ENCODE measurements at regions not wholly inside any gene's neighbourhood (a gene's known extent, or its start where the extent isn't known, plus 50 kb on each side); places are given as distances from the start of the nearest gene placed in this dataset.

DNA sequence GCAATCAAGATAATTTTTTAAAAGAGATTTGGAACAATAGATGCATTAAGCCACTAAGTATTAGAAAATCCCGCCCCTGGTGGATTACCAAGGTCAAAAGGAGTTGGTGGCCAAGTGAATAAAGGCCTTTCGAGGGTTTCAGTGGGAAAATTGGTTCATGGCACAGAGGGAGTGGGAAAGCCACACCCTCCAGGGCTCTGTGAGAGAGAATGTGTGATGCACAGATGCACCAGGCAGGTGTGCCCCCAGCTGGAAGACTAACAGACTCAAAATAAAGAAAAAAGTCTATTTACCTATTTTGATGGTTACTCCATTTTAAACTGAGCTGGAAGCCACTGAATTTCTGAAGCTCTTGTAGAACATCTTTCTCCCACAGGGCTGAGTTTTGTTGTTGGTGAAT is 278.0 kb downstream of the DRD1 start:
- no peak for TF ChIP-seq GABPA (IDR thresholded peaks at IDR 0.05; ENCODE audit: low read depth)
- H3K4me1 ChIP-seq (ENCODE audit: control insufficient read depth in 1 of 2, insufficient read depth in 2 of 2, low read depth in 1 of 2, low read length in 1 of 2) = no peaks in the 10 kb centered on the region
- ChIA-PET POLR2A (no interaction called here), CTCF (no interaction called here)
- no peaks in the 10 kb centered on the region; the same call in 1 of the 2 replicates for H3K27me3 ChIP-seq (ENCODE audit: insufficient read depth)
- H3K4me3 ChIP-seq (ENCODE audit: low read depth in 2 of 2, low read length in 1 of 2) = no peak overlapping the region
- H3K9me3 ChIP-seq = no peaks in the 10 kb centered on the region
- no peaks in the 10 kb centered on the region for H4K20me1 ChIP-seq (ENCODE audit: insufficient read depth)
- no peak for DNase-seq
- H3K9ac ChIP-seq = no peak overlapping the region
- H3F3A ChIP-seq (replicated peaks; ENCODE audit: insufficient read depth) = no peaks in the 10 kb centered on the region
- H3K27ac ChIP-seq (ENCODE audit: low read depth in 2 of 2, low read length in 1 of 2) = no peak overlapping the region
- 6% methylated on average over 2 of the region's 2 CpGs for WGBS (ENCODE audit: low lambda C conversion rate)
- H3K36me3 ChIP-seq (replicated peaks in 1 of 2; ENCODE audit: control insufficient read depth in 1 of 2, insufficient read depth in 2 of 2, low read length in 1 of 2) = no peaks in the 10 kb centered on the region
- no peak overlapping the region for H3K4me2 ChIP-seq
- no peaks in the 10 kb centered on the region for H3K9me2 ChIP-seq
- H3K79me2 ChIP-seq (ENCODE audit: insufficient read depth) = no peaks in the 10 kb centered on the region
- no peak overlapping the region for H2AFZ ChIP-seq (ENCODE audit: low read depth)

DNA sequence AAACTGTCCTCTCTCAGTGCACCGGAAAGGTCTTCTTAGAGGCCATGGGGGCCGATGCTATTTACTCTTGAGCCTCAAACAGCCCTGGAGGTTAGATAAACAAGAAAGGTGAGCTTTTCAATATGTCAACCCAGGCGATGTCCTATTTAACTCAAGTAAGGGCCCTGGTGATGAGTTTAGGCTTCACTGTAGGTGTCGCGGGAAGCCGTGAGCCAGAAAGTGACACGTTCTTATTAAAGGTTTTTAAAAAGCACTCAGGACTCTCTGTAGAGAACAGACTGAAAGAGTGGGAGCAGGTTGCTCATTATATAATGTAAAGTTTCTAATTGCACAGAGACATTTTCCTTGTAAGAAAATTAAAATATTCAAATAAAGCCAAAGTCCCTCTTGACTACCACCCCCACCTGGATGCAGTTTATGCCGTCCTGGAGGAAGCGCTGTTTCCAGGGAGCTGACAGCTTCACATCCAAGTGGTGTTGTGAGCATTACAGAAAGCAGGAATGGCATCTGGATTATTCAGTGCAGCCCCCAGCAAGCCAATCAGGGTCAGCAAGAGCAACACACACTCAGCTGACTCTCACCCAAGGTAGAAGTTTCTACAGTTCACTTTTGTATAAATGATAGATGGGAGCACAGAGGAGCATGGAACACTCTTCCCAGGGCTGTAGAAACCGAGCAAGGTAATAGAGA is 280.3 kb downstream of the DRD1 start:
- no peak overlapping the region for H3K4me3 ChIP-seq (ENCODE audit: low read depth in 2 of 2, low read length in 1 of 2)
- no peak overlapping the region for H3K9ac ChIP-seq
- CTCF ChIA-PET = no interaction called here
- no peaks in the 10 kb centered on the region for H4K20me1 ChIP-seq (ENCODE audit: insufficient read depth)
- no peak for TF ChIP-seq EZH2phosphoT487 (IDR thresholded peaks at IDR 0.05; ENCODE audit: borderline replicate concordance, low read depth)
- TF ChIP-seq, protein P1, sequence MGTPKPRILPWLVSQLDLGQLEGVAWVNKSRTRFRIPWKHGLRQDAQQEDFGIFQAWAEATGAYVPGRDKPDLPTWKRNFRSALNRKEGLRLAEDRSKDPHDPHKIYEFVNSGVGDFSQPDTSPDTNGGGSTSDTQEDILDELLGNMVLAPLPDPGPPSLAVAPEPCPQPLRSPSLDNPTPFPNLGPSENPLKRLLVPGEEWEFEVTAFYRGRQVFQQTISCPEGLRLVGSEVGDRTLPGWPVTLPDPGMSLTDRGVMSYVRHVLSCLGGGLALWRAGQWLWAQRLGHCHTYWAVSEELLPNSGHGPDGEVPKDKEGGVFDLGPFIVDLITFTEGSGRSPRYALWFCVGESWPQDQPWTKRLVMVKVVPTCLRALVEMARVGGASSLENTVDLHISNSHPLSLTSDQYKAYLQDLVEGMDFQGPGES (IDR thresholded peaks at IDR 0.05; ENCODE audit: low read depth, low read length) = no peak
- TF ChIP-seq YY1 (IDR thresholded peaks at IDR 0.05; ENCODE audit: low read depth) = no peak
- no peak for TF ChIP-seq MEF2A (IDR thresholded peaks at IDR 0.05; ENCODE audit: borderline replicate concordance, low read depth)
- TF ChIP-seq, protein P2, sequence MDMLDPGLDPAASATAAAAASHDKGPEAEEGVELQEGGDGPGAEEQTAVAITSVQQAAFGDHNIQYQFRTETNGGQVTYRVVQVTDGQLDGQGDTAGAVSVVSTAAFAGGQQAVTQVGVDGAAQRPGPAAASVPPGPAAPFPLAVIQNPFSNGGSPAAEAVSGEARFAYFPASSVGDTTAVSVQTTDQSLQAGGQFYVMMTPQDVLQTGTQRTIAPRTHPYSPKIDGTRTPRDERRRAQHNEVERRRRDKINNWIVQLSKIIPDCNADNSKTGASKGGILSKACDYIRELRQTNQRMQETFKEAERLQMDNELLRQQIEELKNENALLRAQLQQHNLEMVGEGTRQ (IDR thresholded peaks at IDR 0.05; ENCODE audit: borderline replicate concordance, low read depth, low read length) = no peak
- TF ChIP-seq MXI1 (IDR thresholded peaks at IDR 0.05; ENCODE audit: low read depth, low read length) = no peak
- no peaks in the 10 kb centered on the region for H3K4me1 ChIP-seq (ENCODE audit: control insufficient read depth in 1 of 2, insufficient read depth in 2 of 2, low read depth in 1 of 2, low read length in 1 of 2)
- WGBS (ENCODE audit: low lambda C conversion rate) = 54% methylated on average over 10 of the region's 10 CpGs
- H3K36me3 ChIP-seq (replicated peaks in 1 of 2; ENCODE audit: control insufficient read depth in 1 of 2, insufficient read depth in 2 of 2, low read length in 1 of 2) = no peaks in the 10 kb centered on the region
- no peaks in the 10 kb centered on the region for H3K9me2 ChIP-seq
- POLR2A ChIA-PET = no interaction called here
- H3K79me2 ChIP-seq (ENCODE audit: insufficient read depth) = no peaks in the 10 kb centered on the region
- DNase-seq = no peak
- H3K27ac ChIP-seq (ENCODE audit: low read depth in 2 of 2, low read length in 1 of 2) = no peak overlapping the region
- H3K4me2 ChIP-seq = no peak overlapping the region
- H2AFZ ChIP-seq (ENCODE audit: low read depth) = no peak overlapping the region
- no peaks in the 10 kb centered on the region for H3K9me3 ChIP-seq
- H3F3A ChIP-seq (replicated peaks; ENCODE audit: insufficient read depth) = no peaks in the 10 kb centered on the region
- H3K27me3 ChIP-seq (ENCODE audit: insufficient read depth) = no peaks in the 10 kb centered on the region; the same call in 1 of the 2 replicates

DNA sequence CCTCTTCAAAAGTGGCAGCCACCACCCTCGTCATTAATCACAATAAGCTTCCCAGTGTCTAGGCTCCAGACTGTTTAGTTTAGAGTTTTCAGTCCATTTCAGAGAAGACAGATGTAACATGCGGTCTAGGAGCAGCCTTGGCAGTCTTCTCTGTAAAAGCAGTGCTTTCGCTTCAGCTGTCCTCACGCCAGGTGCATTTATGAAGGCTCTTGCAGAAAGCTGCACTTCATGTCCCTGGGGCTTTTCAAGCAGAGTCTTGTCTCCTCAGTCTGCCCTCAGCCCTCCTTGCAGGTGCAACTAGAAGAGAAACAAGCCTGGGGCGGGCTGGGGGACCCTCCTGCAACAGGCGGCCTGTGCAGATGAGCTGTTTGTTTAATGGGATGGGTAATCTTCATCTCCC is 281.9 kb downstream of the DRD1 start:
- Histone ChIP-seq H3K9me3 (no peaks in the 10 kb centered on the region), H3F3A (replicated peaks; ENCODE audit: insufficient read depth) (no peaks in the 10 kb centered on the region), H3K79me2 (ENCODE audit: insufficient read depth) (no peaks in the 10 kb centered on the region), H3K27ac (ENCODE audit: low read depth in 2 of 2, low read length in 1 of 2) (no peak overlapping the region), H3K4me3 (ENCODE audit: low read depth in 2 of 2, low read length in 1 of 2) (no peak overlapping the region), H3K9ac (no peak overlapping the region), H3K4me2 (no peak overlapping the region), H3K9me2 (no peaks in the 10 kb centered on the region), H3K4me1 (ENCODE audit: control insufficient read depth in 1 of 2, insufficient read depth in 2 of 2, low read depth in 1 of 2, low read length in 1 of 2) (no peaks in the 10 kb centered on the region), H3K27me3 (ENCODE audit: insufficient read depth) (no peaks in the 10 kb centered on the region; the same call in 1 of the 2 replicates), H2AFZ (ENCODE audit: low read depth) (no peak overlapping the region), H4K20me1 (ENCODE audit: insufficient read depth) (no peaks in the 10 kb centered on the region), H3K36me3 (replicated peaks in 1 of 2; ENCODE audit: control insufficient read depth in 1 of 2, insufficient read depth in 2 of 2, low read length in 1 of 2) (no peaks in the 10 kb centered on the region)
- ChIA-PET CTCF (no interaction called here), POLR2A (no interaction called here)
- DNase-seq = no peak
- 14% methylated on average over 6 of the region's 6 CpGs for WGBS (ENCODE audit: low lambda C conversion rate)
- TF ChIP-seq RXRA (IDR thresholded peaks at IDR 0.05; ENCODE audit: borderline replicate concordance, low read depth) (no peak), GATA2 (CRISPR knock-in tag; IDR thresholded peaks at IDR 0.05) (no peak), MEF2A (IDR thresholded peaks at IDR 0.05; ENCODE audit: borderline replicate concordance, low read depth) (no peak), TAF1 (IDR thresholded peaks at IDR 0.05; ENCODE audit: borderline replicate concordance, low read depth, low read length) (no peak), RFX5 (IDR thresholded peaks at IDR 0.05; ENCODE audit: low read length) (no peak), JUND (IDR thresholded peaks at IDR 0.05) (no peak), FOXJ3 (CRISPR knock-in tag; IDR thresholded peaks at IDR 0.05) (no peak), RCOR1 (IDR thresholded peaks at IDR 0.05; ENCODE audit: low read length) (no peak), YY1 (IDR thresholded peaks at IDR 0.05; ENCODE audit: low read depth) (no peak), NFIC (IDR thresholded peaks at IDR 0.05; ENCODE audit: borderline replicate concordance) (no peak), POLR2AphosphoS5 (IDR thresholded peaks at IDR 0.05; ENCODE audit: low read depth, low read length) (no peak)
- TF ChIP-seq, protein P3, sequence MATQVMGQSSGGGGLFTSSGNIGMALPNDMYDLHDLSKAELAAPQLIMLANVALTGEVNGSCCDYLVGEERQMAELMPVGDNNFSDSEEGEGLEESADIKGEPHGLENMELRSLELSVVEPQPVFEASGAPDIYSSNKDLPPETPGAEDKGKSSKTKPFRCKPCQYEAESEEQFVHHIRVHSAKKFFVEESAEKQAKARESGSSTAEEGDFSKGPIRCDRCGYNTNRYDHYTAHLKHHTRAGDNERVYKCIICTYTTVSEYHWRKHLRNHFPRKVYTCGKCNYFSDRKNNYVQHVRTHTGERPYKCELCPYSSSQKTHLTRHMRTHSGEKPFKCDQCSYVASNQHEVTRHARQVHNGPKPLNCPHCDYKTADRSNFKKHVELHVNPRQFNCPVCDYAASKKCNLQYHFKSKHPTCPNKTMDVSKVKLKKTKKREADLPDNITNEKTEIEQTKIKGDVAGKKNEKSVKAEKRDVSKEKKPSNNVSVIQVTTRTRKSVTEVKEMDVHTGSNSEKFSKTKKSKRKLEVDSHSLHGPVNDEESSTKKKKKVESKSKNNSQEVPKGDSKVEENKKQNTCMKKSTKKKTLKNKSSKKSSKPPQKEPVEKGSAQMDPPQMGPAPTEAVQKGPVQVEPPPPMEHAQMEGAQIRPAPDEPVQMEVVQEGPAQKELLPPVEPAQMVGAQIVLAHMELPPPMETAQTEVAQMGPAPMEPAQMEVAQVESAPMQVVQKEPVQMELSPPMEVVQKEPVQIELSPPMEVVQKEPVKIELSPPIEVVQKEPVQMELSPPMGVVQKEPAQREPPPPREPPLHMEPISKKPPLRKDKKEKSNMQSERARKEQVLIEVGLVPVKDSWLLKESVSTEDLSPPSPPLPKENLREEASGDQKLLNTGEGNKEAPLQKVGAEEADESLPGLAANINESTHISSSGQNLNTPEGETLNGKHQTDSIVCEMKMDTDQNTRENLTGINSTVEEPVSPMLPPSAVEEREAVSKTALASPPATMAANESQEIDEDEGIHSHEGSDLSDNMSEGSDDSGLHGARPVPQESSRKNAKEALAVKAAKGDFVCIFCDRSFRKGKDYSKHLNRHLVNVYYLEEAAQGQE (IDR thresholded peaks at IDR 0.05; ENCODE audit: low read depth, low read length) = no peak

Measured in SK-N-SH (cell line).